ENCODE measurements at regions not wholly inside any gene's neighbourhood (a gene's known extent, or its start where the extent isn't known, plus 50 kb on each side); places are given as distances from the start of the nearest gene placed in this dataset.
A peak's percentile ranks its signal among the peaks of the same experiment; 100 is the strongest.

DNA sequence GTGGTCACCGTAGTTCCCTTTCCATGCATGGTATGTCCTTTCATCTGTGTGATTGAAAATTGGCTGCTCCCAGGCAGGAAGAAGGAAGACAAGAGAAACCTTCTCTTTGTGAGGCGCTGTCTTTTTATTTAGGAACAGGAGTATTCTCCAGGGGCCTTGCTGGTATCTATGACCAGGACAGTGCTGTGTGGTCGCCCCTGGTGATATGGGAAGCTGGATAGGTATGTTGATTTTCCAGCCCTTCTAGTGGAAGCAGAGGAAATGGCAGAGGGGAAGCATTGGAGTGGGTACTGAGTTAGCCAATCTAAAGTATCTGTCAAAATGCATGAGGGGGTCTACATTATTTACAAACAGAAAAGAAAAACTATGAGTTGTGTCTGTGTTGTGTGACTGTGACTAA lies 226.6 kb downstream of the MTX2 start:
- peaks cover 3 to 49% (median 25%) of the 10 kb centered on the region in 9 donors for H3K4me1 ChIP-seq
- no peak overlapping the region for H3K27ac ChIP-seq
- TF ChIP-seq, protein P1, sequence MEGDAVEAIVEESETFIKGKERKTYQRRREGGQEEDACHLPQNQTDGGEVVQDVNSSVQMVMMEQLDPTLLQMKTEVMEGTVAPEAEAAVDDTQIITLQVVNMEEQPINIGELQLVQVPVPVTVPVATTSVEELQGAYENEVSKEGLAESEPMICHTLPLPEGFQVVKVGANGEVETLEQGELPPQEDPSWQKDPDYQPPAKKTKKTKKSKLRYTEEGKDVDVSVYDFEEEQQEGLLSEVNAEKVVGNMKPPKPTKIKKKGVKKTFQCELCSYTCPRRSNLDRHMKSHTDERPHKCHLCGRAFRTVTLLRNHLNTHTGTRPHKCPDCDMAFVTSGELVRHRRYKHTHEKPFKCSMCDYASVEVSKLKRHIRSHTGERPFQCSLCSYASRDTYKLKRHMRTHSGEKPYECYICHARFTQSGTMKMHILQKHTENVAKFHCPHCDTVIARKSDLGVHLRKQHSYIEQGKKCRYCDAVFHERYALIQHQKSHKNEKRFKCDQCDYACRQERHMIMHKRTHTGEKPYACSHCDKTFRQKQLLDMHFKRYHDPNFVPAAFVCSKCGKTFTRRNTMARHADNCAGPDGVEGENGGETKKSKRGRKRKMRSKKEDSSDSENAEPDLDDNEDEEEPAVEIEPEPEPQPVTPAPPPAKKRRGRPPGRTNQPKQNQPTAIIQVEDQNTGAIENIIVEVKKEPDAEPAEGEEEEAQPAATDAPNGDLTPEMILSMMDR (IDR thresholded peaks at IDR 0.05): no peak
- H3K9me3 ChIP-seq: no peaks in the 10 kb centered on the region
- ATAC-seq (no peak), DNase-seq (no peak)
- no peaks in the 10 kb centered on the region for H3K36me3 ChIP-seq
- peaks cover 0 to 12% (median 0%) of the 10 kb centered on the region in 7 donors for H3K27me3 ChIP-seq
- 88 to 91% methylated on average over 3 of the region's 3 CpGs for WGBS, 2 donors
- H3K4me3 ChIP-seq: no peak overlapping the region
- intact Hi-C loops (cut with DNase I): no loop called here

DNA sequence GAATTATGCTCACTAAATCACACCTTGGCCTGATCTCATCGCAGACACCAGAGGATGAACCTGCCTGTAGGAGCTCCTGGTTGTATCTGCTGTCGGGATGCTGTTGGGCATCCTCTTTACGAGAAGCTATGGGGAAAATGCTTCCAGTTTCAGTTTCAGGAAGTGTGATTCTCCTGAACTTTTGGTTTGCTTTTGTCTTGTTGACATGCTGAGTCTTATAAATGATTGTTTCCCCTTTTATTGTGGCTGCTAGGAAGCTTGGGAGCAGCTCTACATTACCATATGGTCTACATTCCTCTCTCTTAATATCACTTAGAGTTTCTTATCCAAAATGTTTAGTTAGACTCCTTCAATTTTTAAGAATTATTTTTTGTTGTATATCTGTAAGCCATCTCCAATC lies 227.5 kb downstream of the MTX2 start:
- Histone ChIP-seq H3K4me3 (no peak overlapping the region), H3K27me3 (peaks cover 0 to 5% (median 0%) of the 10 kb centered on the region in 7 donors), H3K27ac (peak overlapping the region in 1 of 10 donors; percentile 29), H3K36me3 (no peaks in the 10 kb centered on the region), H3K4me1 (peaks cover 3 to 48% (median 25%) of the 10 kb centered on the region in 9 donors), H3K9me3 (no peaks in the 10 kb centered on the region)
- DNase-seq (no peak), ATAC-seq (no peak)
- 75 to 81% methylated on average over 3 of the region's 3 CpGs for WGBS, 2 donors
- TF ChIP-seq, protein P1 (IDR thresholded peaks at IDR 0.05): no peak
- intact Hi-C loops (cut with DNase I): no loop called here

DNA sequence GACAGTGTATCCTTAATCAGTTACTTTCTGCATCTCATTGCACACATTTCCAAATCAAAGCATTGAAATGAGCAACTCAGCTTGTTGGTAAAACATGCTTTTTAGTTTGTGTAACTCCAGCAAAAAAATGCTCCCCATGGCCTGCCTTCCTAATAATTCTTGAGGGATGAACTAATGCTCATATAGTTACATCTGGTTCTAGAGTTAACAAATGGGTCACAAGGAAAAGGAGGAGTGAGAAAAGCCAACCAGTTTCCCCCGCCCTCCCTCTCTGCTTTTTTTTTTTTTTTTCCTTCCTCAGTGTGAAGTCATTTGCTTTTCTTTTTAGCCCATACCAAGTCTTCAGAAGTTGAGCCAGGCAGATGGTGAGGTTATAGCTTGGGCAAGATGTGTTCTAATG lies 231.7 kb downstream of the MTX2 start:
- Histone ChIP-seq H3K27ac (no peak overlapping the region), H3K4me1 (peaks cover 0 to 23% (median 4%) of the 10 kb centered on the region in 9 donors), H3K9me3 (no peaks in the 10 kb centered on the region), H3K27me3 (peaks cover 0 to 28% (median 3%) of the 10 kb centered on the region in 7 donors), H3K4me3 (no peak overlapping the region), H3K36me3 (no peaks in the 10 kb centered on the region)
- DNase-seq (no peak), ATAC-seq (peak in 7 of 8 donors; percentile 52 to 84 (median 60))
- intact Hi-C loops (cut with DNase I): no loop called here
- 38 to 83% methylated on average over 1 of the region's 1 CpG for WGBS, 2 donors
- TF ChIP-seq, protein P1 (IDR thresholded peaks at IDR 0.05): no peak

DNA sequence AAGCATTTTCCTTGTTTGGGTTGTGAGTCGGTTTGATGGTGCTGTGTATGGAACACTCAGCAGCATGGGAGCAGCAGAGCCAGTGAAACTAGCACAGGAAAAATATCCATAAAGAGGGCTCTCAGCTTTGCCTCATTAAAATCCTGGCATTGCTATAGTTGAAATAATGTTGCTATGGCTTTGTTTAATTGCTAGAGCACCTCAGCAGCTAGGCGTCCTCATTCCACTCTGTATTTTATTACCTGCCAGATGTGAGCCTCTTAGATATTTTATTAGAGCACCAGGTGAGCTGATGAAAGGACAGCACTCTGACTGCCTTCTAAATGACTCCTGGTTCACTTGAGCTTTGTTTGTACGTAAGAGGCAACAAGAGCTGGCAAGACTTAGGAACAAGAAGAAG lies 232.4 kb downstream of the MTX2 start:
- no peak for ATAC-seq
- 82 to 86% methylated on average over 3 of the region's 3 CpGs for WGBS, 2 donors
- no peak overlapping the region for H3K27ac ChIP-seq
- H3K4me3 ChIP-seq: no peak overlapping the region
- no peak for DNase-seq
- peaks cover 0 to 28% (median 3%) of the 10 kb centered on the region in 7 donors for H3K27me3 ChIP-seq
- H3K9me3 ChIP-seq: no peaks in the 10 kb centered on the region
- H3K36me3 ChIP-seq: no peaks in the 10 kb centered on the region
- TF ChIP-seq, protein P1 (IDR thresholded peaks at IDR 0.05): no peak
- intact Hi-C loops (cut with DNase I): no loop called here
- peaks cover 0 to 23% (median 1%) of the 10 kb centered on the region in 9 donors for H3K4me1 ChIP-seq

All from heart right ventricle (tissue), 16 donors.